ENCODE measurements at regions not wholly inside any gene's neighbourhood (a gene's known extent, or its start where the extent isn't known, plus 50 kb on each side); places are given as distances from the start of the nearest gene placed in this dataset.
"Not testable (repeated sequence)": the region's sequence is repeated elsewhere in the genome, so short reads cannot be mapped to it uniquely, and the experiment has no call there.

- no peak for DNase-seq (ENCODE audit: low read depth in 2 of 2)
These were observed 388.2 kb downstream of the KCNA4 start for GRCh38 chr11:29628609-29629008.

DNA sequence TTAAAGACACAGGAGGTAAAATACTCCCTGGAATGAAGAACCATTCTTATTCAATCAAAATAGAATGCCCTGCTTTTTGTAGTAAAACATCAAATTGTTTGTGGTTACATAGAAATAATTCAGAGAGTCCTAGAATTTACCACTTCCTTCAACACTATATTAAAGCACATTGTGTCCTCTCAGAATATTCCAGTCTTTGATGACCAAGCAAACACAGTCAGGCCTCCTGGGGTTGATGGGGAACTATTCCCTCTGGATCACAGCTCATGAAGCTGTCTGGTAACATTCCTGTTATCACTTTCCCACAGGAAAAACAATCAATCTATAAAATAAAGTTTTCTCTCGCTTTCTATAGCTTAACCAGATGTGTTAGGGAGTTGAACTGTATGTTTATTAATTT is 389.3 kb downstream of the KCNA4 start:
- no peak for DNase-seq (ENCODE audit: low read depth in 2 of 2)

DNA sequence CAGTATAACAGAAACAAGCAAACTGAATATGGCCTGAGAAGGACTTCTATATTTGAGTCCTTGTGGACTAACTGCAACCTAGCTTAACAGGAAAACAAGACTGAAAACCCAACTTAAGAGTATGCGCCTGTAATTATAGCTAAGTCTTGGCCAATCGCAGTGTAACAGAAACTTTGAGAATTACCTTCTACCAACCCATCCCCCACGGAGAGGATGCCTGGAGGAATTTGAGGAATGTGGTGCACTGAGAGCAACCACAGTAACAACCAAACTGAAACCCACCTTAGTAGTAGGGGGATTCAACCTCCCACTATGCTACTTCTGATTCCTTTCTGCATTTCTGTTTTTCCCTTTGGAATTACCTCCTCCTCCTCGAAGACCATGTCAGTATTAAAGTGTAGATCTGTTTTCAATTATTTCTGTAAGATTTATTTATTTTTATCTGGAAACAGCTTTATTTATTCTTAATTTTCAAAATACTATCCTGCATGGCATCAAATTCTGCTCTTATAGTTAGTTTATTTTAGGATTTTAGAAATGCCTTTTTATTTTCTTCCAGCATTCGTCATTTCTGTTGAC is 393.6 kb downstream of the KCNA4 start:
- DNase-seq (ENCODE audit: low read depth in 2 of 2) = no peak

GRCh38 chr11:29616611-29617010 is 400.2 kb downstream of the KCNA4 start:
- no peak for DNase-seq (ENCODE audit: low read depth in 2 of 2)

- DNase-seq (ENCODE audit: low read depth in 2 of 2) = no peak
These were observed 404.4 kb downstream of the KCNA4 start for GRCh38 chr11:29612423-29612822.

- DNase-seq (ENCODE audit: low read depth in 2 of 2) = no peak
These were observed 410.3 kb downstream of the KCNA4 start for GRCh38 chr11:29606330-29607031.

- not testable (repeated sequence) for DNase-seq (ENCODE audit: low read depth in 2 of 2)
These were observed 416.7 kb downstream of the KCNA4 start for GRCh38 chr11:29600151-29600575.

GRCh38 chr11:29584342-29584741 is 432.5 kb downstream of the KCNA4 start:
- no peak for DNase-seq (ENCODE audit: low read depth in 2 of 2)

DNA sequence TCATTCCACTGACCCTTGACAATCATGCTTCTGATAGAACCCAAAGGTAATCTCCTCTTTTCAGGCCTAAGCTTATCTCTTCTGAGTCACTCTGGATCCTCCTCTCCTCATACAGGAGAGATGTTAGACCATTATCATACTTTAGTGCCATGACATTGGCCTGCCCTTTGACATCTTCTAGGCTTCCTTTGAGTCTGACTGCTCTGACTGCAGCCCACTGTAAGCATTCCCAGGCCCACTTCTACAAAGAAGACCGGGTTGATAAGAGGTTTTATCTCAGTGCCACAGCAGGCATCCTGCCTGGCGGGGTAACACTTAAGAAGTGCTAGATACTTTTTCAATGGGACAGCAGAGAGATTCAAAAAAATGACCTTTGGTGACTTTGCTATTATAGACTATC is 438.0 kb downstream of the KCNA4 start:
- DNase-seq (ENCODE audit: low read depth in 2 of 2) = no peak

DNA sequence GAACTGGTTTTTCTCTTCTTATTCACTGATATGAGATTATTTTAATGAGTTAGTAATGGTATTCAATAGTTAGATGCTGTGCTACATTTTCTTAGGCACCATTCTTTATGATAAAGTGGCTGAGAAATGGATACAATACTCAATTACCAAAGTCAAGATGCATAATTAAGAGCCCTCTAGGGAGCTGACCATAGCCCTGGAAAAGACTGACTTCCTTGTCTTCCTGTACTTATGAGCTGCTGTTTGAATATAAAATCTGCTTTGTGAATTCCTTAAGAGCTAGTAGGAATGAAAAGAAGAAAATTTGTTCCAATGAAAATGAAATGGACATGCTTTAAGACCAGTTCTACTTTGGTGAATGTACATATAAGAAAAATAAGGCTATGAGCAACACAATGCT is 452.3 kb downstream of the KCNA4 start:
- no peak for DNase-seq (ENCODE audit: low read depth in 2 of 2)

- no peak for DNase-seq (ENCODE audit: low read depth in 2 of 2)
These were observed 454.6 kb downstream of the KCNA4 start for GRCh38 chr11:29562183-29562582.

DNA sequence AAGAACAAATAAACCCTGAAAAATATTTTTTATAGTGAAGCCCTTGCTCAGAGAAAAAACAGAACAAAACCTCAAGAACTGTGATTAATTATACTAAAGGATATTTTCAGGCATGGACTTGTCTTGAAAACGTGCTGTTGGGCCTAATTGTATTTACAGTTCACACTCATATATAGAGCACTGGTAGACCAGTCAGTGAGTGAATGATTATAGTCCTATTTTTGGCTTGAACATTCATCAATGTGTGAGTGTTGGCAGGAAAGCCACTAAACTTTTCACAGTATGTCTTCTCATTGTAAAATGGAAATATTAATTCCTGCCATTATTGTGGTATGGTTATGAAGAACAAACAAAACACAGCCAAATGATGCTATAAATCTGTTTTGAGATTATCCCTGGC is 462.8 kb downstream of the KCNA4 start:
- no peak for DNase-seq (ENCODE audit: low read depth in 2 of 2)

GRCh38 chr11:29538339-29539036 is 478.3 kb downstream of the KCNA4 start:
- DNase-seq (ENCODE audit: low read depth in 2 of 2) = no peak

- no peak for DNase-seq (ENCODE audit: low read depth in 2 of 2)
These were observed 482.0 kb downstream of the KCNA4 start for GRCh38 chr11:29534836-29535235.

GRCh38 chr11:29530961-29531360 is 485.9 kb downstream of the KCNA4 start:
- DNase-seq (ENCODE audit: low read depth in 2 of 2) = no peak

GRCh38 chr11:29527391-29527936 is 489.4 kb downstream of the KCNA4 start:
- no peak for DNase-seq (ENCODE audit: low read depth in 2 of 2)

DNA sequence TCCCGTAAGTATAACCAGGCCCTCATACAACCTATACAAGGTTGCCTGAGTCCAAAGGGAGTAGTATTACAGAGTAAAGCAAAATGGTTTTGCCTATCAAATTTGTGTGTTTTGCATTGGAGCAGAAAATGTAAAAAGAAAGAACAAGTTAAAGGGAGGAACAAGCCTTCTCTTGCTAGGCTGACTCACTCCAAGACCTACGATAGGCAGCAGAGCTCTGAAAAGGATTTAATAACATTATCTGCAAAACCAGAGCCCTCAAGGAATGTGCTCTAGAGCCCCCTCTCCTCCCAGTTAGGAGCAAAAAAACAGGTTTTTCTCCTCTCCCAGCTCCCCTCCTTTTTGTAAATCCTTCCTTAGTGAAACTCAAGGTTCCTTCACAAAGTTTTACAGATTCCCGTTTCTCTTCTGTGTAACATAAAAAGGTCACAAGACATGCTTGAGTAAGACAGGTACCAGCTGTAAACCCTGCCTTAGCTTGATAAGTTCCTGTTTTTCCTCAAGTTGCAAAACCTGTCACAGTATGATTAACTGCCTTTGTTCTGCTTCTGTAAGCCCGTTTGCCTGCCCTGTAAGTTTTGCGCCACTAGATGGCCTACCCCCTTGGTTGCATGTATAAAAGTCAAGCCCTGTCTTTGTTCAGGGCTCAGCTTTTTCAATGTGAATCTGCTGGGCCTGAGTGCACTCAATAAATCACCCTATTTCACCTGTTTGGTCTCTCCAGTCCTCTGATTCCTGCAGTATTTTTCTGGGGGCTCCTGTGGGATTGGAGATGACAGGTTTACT is 498.2 kb downstream of the KCNA4 start:
- no peak for DNase-seq (ENCODE audit: low read depth in 2 of 2)

- DNase-seq (ENCODE audit: low read depth in 2 of 2) = no peak
These were observed 505.4 kb downstream of the KCNA4 start for GRCh38 chr11:29511394-29511793.

GRCh38 chr11:29507376-29507775 is 509.5 kb downstream of the KCNA4 start:
- no peak for DNase-seq (ENCODE audit: low read depth in 2 of 2)

GRCh38 chr11:29495676-29496075 is 521.2 kb downstream of the KCNA4 start:
- no peak for DNase-seq (ENCODE audit: low read depth in 2 of 2)

- no peak for DNase-seq (ENCODE audit: low read depth in 2 of 2)
These were observed 525.9 kb downstream of the KCNA4 start for GRCh38 chr11:29490938-29491337.

- DNase-seq (ENCODE audit: low read depth in 2 of 2) = no peak
These were observed 530.5 kb downstream of the KCNA4 start for GRCh38 chr11:29486301-29486700.
